Kidney tubule cell (primary cell): ENCODE measurements at regions not wholly inside any gene's neighbourhood (a gene's known extent, or its start where the extent isn't known, plus 50 kb on each side); places are given as distances from the start of the nearest gene placed in this dataset.

Source experiments
- DNase-seq: peaks from one replicate; pipeline ENCODE4 v3.0.0-alpha.2; 2018; ENCODE audit warnings: low spot score

GRCh38 chr10:3850999-3851937 lies 66.3 kb upstream of the KLF6 start:
- peak; percentile 98 for DNase-seq

GRCh38 chr10:3848775-3849635 lies 64.0 kb upstream of the KLF6 start:
- DNase-seq = peak; percentile 72

DNA sequence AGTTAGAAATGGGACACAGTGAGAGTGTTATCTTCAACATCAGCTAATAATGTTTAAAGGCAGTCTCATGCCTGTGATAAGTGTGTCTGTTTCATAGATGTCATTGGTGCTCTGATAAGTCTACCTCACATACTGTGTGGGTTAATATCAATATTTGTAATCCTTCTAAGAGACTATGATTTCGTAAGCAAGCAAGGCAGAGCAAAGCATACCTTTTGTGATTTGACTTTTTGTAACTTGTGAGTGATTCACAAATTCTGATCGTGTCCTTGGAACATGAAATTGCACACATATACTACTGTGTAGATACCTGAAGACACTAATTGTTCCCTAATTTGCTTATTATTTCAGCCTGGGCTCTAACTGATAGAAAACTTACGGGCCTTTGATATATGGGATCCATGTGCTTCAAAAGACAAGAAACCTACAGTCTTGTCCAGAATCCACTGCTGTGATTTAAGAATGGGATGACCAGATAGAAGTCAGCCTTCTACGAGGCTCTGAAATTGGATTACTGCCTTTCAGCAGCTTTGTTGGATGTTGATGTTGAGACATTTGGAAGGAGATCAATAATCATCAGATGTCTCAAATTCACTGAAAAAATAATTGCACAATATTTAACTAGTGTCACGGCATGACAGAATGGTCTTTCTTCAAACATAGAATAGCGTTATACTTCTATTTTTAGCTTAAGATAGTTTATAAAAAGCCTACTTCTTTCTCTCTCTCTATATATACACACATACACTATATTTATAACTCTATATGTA lies 63.2 kb upstream of the KLF6 start:
- no peak for DNase-seq

- no peak for DNase-seq
These were observed 61.7 kb upstream of the KLF6 start for GRCh38 chr10:3846736-3847135.

GRCh38 chr10:3844491-3845025 lies 59.5 kb upstream of the KLF6 start:
- no peak for DNase-seq

GRCh38 chr10:3838460-3839437 lies 53.7 kb upstream of the KLF6 start:
- peak; percentile 23 for DNase-seq

DNA sequence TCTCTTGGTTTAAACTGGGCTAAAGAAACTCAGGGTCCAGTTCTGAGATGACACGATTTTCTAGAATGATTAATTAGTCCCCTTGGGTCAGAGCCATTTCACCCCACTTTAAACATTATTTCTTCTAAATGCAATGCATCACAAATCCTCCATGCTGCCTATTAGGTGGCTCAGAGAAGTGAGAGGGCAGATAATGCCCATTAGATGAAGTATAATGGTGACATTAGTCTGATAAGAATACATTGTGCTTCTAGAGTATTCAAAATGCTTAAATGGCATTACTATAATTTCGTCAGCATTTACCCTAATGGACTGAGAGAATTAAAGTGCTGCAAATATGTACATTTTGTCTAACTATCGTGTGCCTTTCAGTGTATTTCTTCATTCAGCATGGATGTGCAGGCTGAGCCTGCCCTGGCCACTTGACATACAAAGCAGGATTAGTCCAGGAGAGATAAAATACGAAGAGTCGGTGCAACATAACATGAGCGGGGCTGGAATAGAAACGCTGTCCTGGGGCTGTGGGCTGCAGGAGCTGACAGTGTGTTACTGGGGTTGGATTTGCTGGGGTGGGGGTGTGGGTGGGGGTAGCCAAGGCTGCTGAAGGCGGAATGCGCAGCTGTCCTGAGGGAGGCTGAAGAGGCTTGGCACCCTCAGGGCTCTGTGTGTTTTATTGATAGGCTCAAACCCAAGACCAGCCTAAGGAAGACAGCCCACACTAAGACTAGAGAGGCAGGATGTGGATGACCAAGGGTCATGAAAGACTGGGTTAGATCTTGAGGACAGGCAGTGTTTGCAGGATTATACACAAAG lies 52.8 kb upstream of the KLF6 start:
- no peak for DNase-seq

- DNase-seq = no peak
These were observed 51.3 kb upstream of the KLF6 start for GRCh38 chr10:3836222-3836820.

- no peak for DNase-seq
These were observed 50.8 kb upstream of the KLF6 start for GRCh38 chr10:3835770-3836169.

GRCh38 chr10:3834947-3835346 lies 49.9 kb upstream of the KLF6 start:
- no peak for DNase-seq
